OCI-LY7 (cell line): ENCODE measurements at regions not wholly inside any gene's neighbourhood (a gene's known extent, or its start where the extent isn't known, plus 50 kb on each side); places are given as distances from the start of the nearest gene placed in this dataset.

Experiments
- BruUV-seq: library from RNA; stranded (reverse); fragments of 400-500 nt; replicated peaks from 2 replicates; lab custom pipeline; 2021; lab: Mats Ljungman, UMichigan
- CTCF ChIA-PET: fragments of 300-600 bp; sonication (Branson Sonifier 250); formaldehyde crosslinking; loops from one replicate; lab custom pipeline; 2022; ENCODE audit warnings: antibody characterized with exemption; ENCODE audit not compliant: unreplicated experiment; lab: Charles Lee
- POLR2A ChIA-PET: fragments of 300-600 bp; sonication (Branson Sonifier 250); formaldehyde crosslinking; loops from one replicate; lab custom pipeline; 2022; ENCODE audit warnings: antibody characterized with exemption; lab: Charles Lee
- DNase-seq: peaks from one replicate; pipeline ENCODE4 v3.0.0-alpha.2; 2015; ENCODE audit warnings: low spot score
- H2AFZ ChIP-seq: fragments of 200-600 bp; sonication (generic), shearing (Covaris generic); 2 replicates; pipeline ENCODE4 v1.6.1; 2014; ENCODE audit warnings: mild to moderate bottlenecking, antibody characterized with exemption, low read length, moderate library complexity
- H3K27ac ChIP-seq: fragments of 200-600 bp; sonication (generic); 2 replicates; pipeline ENCODE4 v1.5.1; 2014; ENCODE audit warnings: mixed run types, low read depth, mild to moderate bottlenecking, moderate library complexity, low read length, inconsistent platforms; ENCODE audit not compliant: poor library complexity, severe bottlenecking
- H3K36me3 ChIP-seq: fragments of 200-600 bp; sonication (generic); 2 replicates; pipeline ENCODE4 v1.6.1; 2014; ENCODE audit warnings: mild to moderate bottlenecking, antibody characterized with exemption, low read length, moderate library complexity, mixed read lengths; ENCODE audit not compliant: insufficient read depth
- H3K4me1 ChIP-seq: fragments of 200-600 bp; sonication (generic); 2 replicates; pipeline ENCODE4 v1.5.1; 2014; ENCODE audit warnings: mild to moderate bottlenecking, low read length; ENCODE audit not compliant: insufficient read depth, poor library complexity, severe bottlenecking
- H3K4me2 ChIP-seq: fragments of 200-600 bp; sonication (generic); 2 replicates; pipeline ENCODE4 v1.6.1; 2014; ENCODE audit warnings: mild to moderate bottlenecking, low read length
- H3K4me3 ChIP-seq: fragments of 200-600 bp; sonication (generic); 2 replicates; pipeline ENCODE4 v1.5.1; 2014; ENCODE audit warnings: mild to moderate bottlenecking, low read depth, low read length; ENCODE audit not compliant: poor library complexity, severe bottlenecking
- H3K79me2 ChIP-seq: fragments of 200-600 bp; sonication (generic); 2 replicates; pipeline ENCODE4 v1.6.1; 2016; ENCODE audit warnings: low read depth, mild to moderate bottlenecking, low read length, moderate library complexity, mixed read lengths; ENCODE audit not compliant: insufficient read depth
- H3K9me2 ChIP-seq: fragments of 200-600 bp; sonication (generic); 2 replicates; pipeline ENCODE4 v1.6.1; 2016; ENCODE audit warnings: mild to moderate bottlenecking, low read length, mixed read lengths; ENCODE audit not compliant: insufficient read depth
- H3K9me3 ChIP-seq: fragments of 200-600 bp; sonication (generic); 2 replicates; pipeline ENCODE4 v1.6.1; 2014; ENCODE audit warnings: mild to moderate bottlenecking, mixed run types, low read length, mixed read lengths
- H4K20me1 ChIP-seq: fragments of 200-600 bp; sonication (generic); 2 replicates; pipeline ENCODE4 v1.6.1; 2014; ENCODE audit warnings: mild to moderate bottlenecking, antibody characterized with exemption, low read length, moderate library complexity, mixed read lengths; ENCODE audit not compliant: insufficient read depth
- EZH2phosphoT487 ChIP-seq: fragments of 200-600 bp; sonication (generic); IDR thresholded peaks from 2 replicates; pipeline ENCODE4 v1.6.1; 2018; ENCODE audit warnings: low read depth, borderline replicate concordance, mild to moderate bottlenecking, mixed run types, antibody characterized with exemption, low read length, moderate library complexity, mixed read lengths
- intact Hi-C: fragments of 100-400 bp; cut with micrococcal nuclease; formaldehyde crosslinking; loops from one replicate; pipeline ENCODE4 v1.10.0; 2022; ENCODE audit not compliant: unreplicated experiment
- TF ChIP-seq, protein P1 (sequence below): fragments of 200-600 bp; sonication (generic); conservative IDR thresholded peaks from 2 replicates; pipeline ENCODE4 v1.5.1; 2014; ENCODE audit warnings: mild to moderate bottlenecking, antibody characterized with exemption, low read length, moderate library complexity, mixed read lengths

GRCh38 chr1:212211371-212211770 is 73.8 kb upstream of the PPP2R5A start:
- CTCF ChIA-PET: no interaction called here

DNA sequence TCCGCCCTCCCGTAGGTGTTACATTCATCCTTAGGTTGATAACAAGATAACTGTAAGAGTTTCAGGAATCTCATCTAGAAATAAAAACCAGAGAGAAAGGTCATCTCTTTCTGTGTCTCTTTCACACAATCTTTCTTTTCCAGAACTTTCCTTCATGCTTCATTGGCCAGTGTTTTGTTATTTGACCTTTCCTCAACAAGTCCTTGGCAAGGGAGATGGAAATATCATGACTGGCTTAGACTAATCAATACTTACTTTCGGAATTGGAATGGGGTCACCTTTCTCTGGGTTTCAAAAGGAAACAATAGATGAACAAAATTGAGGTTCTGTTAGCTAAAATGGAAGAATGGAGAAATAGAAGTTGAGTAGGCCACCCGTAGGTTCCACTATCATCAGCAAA is 72.9 kb upstream of the PPP2R5A start:
- no peaks in the 10 kb centered on the region for H3K79me2 ChIP-seq
- TF ChIP-seq EZH2phosphoT487: no peak
- TF ChIP-seq, protein P1, sequence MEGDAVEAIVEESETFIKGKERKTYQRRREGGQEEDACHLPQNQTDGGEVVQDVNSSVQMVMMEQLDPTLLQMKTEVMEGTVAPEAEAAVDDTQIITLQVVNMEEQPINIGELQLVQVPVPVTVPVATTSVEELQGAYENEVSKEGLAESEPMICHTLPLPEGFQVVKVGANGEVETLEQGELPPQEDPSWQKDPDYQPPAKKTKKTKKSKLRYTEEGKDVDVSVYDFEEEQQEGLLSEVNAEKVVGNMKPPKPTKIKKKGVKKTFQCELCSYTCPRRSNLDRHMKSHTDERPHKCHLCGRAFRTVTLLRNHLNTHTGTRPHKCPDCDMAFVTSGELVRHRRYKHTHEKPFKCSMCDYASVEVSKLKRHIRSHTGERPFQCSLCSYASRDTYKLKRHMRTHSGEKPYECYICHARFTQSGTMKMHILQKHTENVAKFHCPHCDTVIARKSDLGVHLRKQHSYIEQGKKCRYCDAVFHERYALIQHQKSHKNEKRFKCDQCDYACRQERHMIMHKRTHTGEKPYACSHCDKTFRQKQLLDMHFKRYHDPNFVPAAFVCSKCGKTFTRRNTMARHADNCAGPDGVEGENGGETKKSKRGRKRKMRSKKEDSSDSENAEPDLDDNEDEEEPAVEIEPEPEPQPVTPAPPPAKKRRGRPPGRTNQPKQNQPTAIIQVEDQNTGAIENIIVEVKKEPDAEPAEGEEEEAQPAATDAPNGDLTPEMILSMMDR: no peak
- no peaks in the 10 kb centered on the region for H3K36me3 ChIP-seq
- no peak overlapping the region for H3K27ac ChIP-seq
- ChIA-PET CTCF (no interaction called here), POLR2A (no interaction called here)
- H2AFZ ChIP-seq: no peak overlapping the region
- H3K9me2 ChIP-seq: no peaks in the 10 kb centered on the region
- DNase-seq: no peak
- BruUV-seq: no TSS peak
- H3K4me2 ChIP-seq: no peak overlapping the region
- H4K20me1 ChIP-seq: no peaks in the 10 kb centered on the region
- no peak overlapping the region for H3K4me3 ChIP-seq
- no peaks in the 10 kb centered on the region for H3K4me1 ChIP-seq
- intact Hi-C loops: no loop called here
- H3K9me3 ChIP-seq: no peaks in the 10 kb centered on the region

More at GRCh38 chr1:212211371-212211770, 73.8 kb upstream of the PPP2R5A start:
- no peak overlapping the region for H3K4me2 ChIP-seq
- H4K20me1 ChIP-seq: no peaks in the 10 kb centered on the region
- no peak for DNase-seq
- H3K9me3 ChIP-seq: no peaks in the 10 kb centered on the region
- H3K4me1 ChIP-seq: no peaks in the 10 kb centered on the region
- no peaks in the 10 kb centered on the region for H3K36me3 ChIP-seq
- no TSS peak for BruUV-seq
- intact Hi-C loops: no loop called here
- POLR2A ChIA-PET: interaction anchor here (0.6 kb wide), 1 partner anchor 611 kb away, joined by 3 read pairs; no protein-coding TSS in a partner anchor
- TF ChIP-seq EZH2phosphoT487: no peak
- TF ChIP-seq, protein P1: no peak
- no peak overlapping the region for H3K4me3 ChIP-seq
- H3K27ac ChIP-seq: no peak overlapping the region
- no peaks in the 10 kb centered on the region for H3K79me2 ChIP-seq
- no peak overlapping the region for H2AFZ ChIP-seq
- no peaks in the 10 kb centered on the region for H3K9me2 ChIP-seq

- no peaks in the 10 kb centered on the region for H4K20me1 ChIP-seq
- H3K9me3 ChIP-seq: no peaks in the 10 kb centered on the region
- intact Hi-C loops: no loop called here
- no peak overlapping the region for H3K4me2 ChIP-seq
- no peak overlapping the region for H3K27ac ChIP-seq
- no peaks in the 10 kb centered on the region for H3K9me2 ChIP-seq
- ChIA-PET CTCF (no interaction called here), POLR2A (interaction anchor here (0.6 kb wide), 1 partner anchor 51 kb away, joined by 3 read pairs; no protein-coding TSS in a partner anchor)
- DNase-seq: no peak
- no peak for TF ChIP-seq EZH2phosphoT487
- TF ChIP-seq, protein P1: no peak
- H3K4me3 ChIP-seq: no peak overlapping the region
- BruUV-seq: no TSS peak
- no peaks in the 10 kb centered on the region for H3K79me2 ChIP-seq
- no peaks in the 10 kb centered on the region for H3K4me1 ChIP-seq
- H2AFZ ChIP-seq: no peak overlapping the region
- H3K36me3 ChIP-seq: no peaks in the 10 kb centered on the region
These were observed 72.3 kb upstream of the PPP2R5A start for GRCh38 chr1:212212906-212213305.
